K562 (cell line): ENCODE measurements at regions not wholly inside any gene's neighbourhood (a gene's known extent, or its start where the extent isn't known, plus 50 kb on each side); places are given as distances from the start of the nearest gene placed in this dataset.

ENCODE experiments used
- SIN3B ChIP-seq: fragments of 450-650 bp; IDR thresholded peaks from 2 replicates; pipeline ENCODE4 v1.6.1; 2017; ENCODE audit warnings: low read depth, mild to moderate bottlenecking, moderate library complexity
- ZBTB8A ChIP-seq: fragments of 450-650 bp; IDR thresholded peaks from 2 replicates; pipeline ENCODE4 v1.6.1; 2018; ENCODE audit warnings: mild to moderate bottlenecking, moderate library complexity; ENCODE audit not compliant: partially characterized antibody
- TF ChIP-seq, protein P1 (sequence below), 2 experiments: fragments of 450-650 bp in 1 of 2; IDR thresholded peaks; 2 replicates each; pipeline ENCODE4 v1.6.1; 2011 to 2017; ENCODE audit warnings: low read depth in 2 of 2, antibody characterized with exemption in 1 of 2, borderline replicate concordance in 1 of 2, low read length in 1 of 2, mild to moderate bottlenecking in 1 of 2, mixed read lengths in 1 of 2; ENCODE audit not compliant: control insufficient read depth in 1 of 2
- TF ChIP-seq, protein P2 (sequence below): sonication (generic); formaldehyde crosslinking; IDR thresholded peaks from 2 replicates; pipeline ENCODE4 v1.8.0; 2022; ENCODE audit warnings: mild to moderate bottlenecking, missing genetic modification reagents, borderline replicate concordance

DNA sequence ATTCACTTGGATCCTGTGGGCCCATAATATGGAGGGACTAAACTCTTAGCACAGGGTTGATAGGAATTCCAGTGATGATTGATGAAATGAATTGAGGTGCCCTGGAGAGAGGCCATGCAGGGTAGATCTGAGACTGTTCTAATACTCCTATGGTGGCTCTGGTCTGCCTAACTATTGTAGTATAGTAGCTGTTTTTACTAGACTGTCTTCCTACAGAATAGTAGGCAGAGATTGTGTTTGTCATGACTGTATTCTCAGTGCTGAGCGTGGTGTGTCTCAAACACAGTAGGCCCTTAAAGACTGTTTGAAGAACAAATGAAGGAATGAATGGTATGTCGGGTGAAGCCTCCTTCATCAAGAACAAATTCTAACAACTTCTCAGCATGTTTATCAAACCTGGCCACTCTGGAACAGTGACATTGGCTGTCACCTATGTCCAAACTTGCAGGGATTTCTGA is 107.0 kb upstream of the SESN3 start (continued):
- TF ChIP-seq ZBTB8A (no peak), SIN3B (no peak)
- TF ChIP-seq, protein P1, sequence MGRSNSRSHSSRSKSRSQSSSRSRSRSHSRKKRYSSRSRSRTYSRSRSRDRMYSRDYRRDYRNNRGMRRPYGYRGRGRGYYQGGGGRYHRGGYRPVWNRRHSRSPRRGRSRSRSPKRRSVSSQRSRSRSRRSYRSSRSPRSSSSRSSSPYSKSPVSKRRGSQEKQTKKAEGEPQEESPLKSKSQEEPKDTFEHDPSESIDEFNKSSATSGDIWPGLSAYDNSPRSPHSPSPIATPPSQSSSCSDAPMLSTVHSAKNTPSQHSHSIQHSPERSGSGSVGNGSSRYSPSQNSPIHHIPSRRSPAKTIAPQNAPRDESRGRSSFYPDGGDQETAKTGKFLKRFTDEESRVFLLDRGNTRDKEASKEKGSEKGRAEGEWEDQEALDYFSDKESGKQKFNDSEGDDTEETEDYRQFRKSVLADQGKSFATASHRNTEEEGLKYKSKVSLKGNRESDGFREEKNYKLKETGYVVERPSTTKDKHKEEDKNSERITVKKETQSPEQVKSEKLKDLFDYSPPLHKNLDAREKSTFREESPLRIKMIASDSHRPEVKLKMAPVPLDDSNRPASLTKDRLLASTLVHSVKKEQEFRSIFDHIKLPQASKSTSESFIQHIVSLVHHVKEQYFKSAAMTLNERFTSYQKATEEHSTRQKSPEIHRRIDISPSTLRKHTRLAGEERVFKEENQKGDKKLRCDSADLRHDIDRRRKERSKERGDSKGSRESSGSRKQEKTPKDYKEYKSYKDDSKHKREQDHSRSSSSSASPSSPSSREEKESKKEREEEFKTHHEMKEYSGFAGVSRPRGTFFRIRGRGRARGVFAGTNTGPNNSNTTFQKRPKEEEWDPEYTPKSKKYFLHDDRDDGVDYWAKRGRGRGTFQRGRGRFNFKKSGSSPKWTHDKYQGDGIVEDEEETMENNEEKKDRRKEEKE (IDR thresholded peaks at IDR 0.05; ENCODE audit: borderline replicate concordance in 1 of 2, control insufficient read depth in 1 of 2, low read depth in 2 of 2, low read length in 1 of 2), result no peak
- TF ChIP-seq, protein P2, sequence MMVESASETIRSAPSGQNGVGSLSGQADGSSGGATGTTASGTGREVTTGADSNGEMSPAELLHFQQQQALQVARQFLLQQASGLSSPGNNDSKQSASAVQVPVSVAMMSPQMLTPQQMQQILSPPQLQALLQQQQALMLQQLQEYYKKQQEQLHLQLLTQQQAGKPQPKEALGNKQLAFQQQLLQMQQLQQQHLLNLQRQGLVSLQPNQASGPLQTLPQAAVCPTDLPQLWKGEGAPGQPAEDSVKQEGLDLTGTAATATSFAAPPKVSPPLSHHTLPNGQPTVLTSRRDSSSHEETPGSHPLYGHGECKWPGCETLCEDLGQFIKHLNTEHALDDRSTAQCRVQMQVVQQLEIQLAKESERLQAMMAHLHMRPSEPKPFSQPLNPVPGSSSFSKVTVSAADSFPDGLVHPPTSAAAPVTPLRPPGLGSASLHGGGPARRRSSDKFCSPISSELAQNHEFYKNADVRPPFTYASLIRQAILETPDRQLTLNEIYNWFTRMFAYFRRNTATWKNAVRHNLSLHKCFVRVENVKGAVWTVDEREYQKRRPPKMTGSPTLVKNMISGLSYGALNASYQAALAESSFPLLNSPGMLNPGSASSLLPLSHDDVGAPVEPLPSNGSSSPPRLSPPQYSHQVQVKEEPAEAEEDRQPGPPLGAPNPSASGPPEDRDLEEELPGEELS (CRISPR knock-in tag), result no peak
